CD14-positive monocyte (primary cell): ENCODE measurements at regions not wholly inside any gene's neighbourhood (a gene's known extent, or its start where the extent isn't known, plus 50 kb on each side); places are given as distances from the start of the nearest gene placed in this dataset.

Experiments used
- DNase-seq, 3 donors: peaks; one replicate each; pipeline ENCODE4 v3.0.0-alpha.2; 2011 to 2022
- H2AFZ ChIP-seq: 2 replicates; pipeline ENCODE4 v1.6.0; 2012; ENCODE audit warnings: mild to moderate bottlenecking, low read depth, low read length, inconsistent platforms; ENCODE audit not compliant: insufficient read depth, poor library complexity, severe bottlenecking
- H3K27ac ChIP-seq, 2 donors: 1 replicate in 1 of 2; 2 replicates in 1 of 2; pipeline ENCODE4 v1.5.1; 2012 to 2013; ENCODE audit warnings: low read length in 2 of 2, control low read depth in 1 of 2, inconsistent platforms in 1 of 2, low read depth in 1 of 2, mild to moderate bottlenecking in 1 of 2
- H3K27me3 ChIP-seq, 2 donors: one replicate each; pipeline versions ENCODE4 v1.6.0 to v1.6.1; 2011 to 2013; ENCODE audit warnings: low read length in 2 of 2; ENCODE audit not compliant: control insufficient read depth in 2 of 2, insufficient read depth in 2 of 2
- H3K36me3 ChIP-seq, 2 donors: replicated peaks in 1 of 2; 1 replicate in 1 of 2; 2 replicates in 1 of 2; pipeline versions ENCODE4 v1.5.1 to v1.6.1; 2012 to 2013; ENCODE audit warnings: low read length in 2 of 2, control low read depth in 1 of 2, inconsistent platforms in 1 of 2, mild to moderate bottlenecking in 1 of 2; ENCODE audit not compliant: insufficient read depth in 2 of 2, control insufficient read depth in 1 of 2
- H3K4me1 ChIP-seq, 2 donors: 1 replicate in 1 of 2; 2 replicates in 1 of 2; pipeline versions ENCODE4 v1.5.1 to v1.6.1; 2012 to 2013; ENCODE audit warnings: low read length in 2 of 2, control low read depth in 1 of 2, inconsistent platforms in 1 of 2, mild to moderate bottlenecking in 1 of 2, moderate library complexity in 1 of 2; ENCODE audit not compliant: insufficient read depth in 2 of 2, control insufficient read depth in 1 of 2
- H3K4me2 ChIP-seq: replicated peaks from 2 replicates; pipeline ENCODE3; 2012; ENCODE audit warnings: low read length, moderate library complexity, mild to moderate bottlenecking; ENCODE audit not compliant: poor library complexity, severe bottlenecking; ENCODE audit errors: extremely low read depth
- H3K4me3 ChIP-seq, 3 experiments: fragments of 200-600 bp in 1 of 3; sonication (generic) in 1 of 3; replicated peaks in 1 of 3; 1 replicate in 2 of 3; 2 replicates in 1 of 3; pipeline ENCODE4 v1.5.1; 2011 to 2013; ENCODE audit warnings: low read length in 3 of 3, mild to moderate bottlenecking in 3 of 3, control low read depth in 2 of 3, low read depth in 2 of 3, inconsistent platforms in 1 of 3, moderate library complexity in 1 of 3
- H3K79me2 ChIP-seq: 2 replicates; pipeline ENCODE4 v1.6.0; 2012; ENCODE audit warnings: mild to moderate bottlenecking, control low read depth, inconsistent platforms, low read length, moderate library complexity; ENCODE audit not compliant: insufficient read depth
- H3K9ac ChIP-seq: 2 replicates; pipeline ENCODE4 v1.6.0; 2017; ENCODE audit warnings: low read length, mild to moderate bottlenecking; ENCODE audit not compliant: insufficient read depth, poor library complexity, severe bottlenecking
- H3K9me3 ChIP-seq, 2 donors: replicated peaks in 1 of 2; 1 replicate in 1 of 2; 2 replicates in 1 of 2; pipeline versions ENCODE4 v1.5.1 to v1.6.1; 2012 to 2013; ENCODE audit warnings: low read length in 2 of 2, control low read depth in 1 of 2; ENCODE audit not compliant: control insufficient read depth in 1 of 2, insufficient read depth in 1 of 2
- H4K20me1 ChIP-seq: 2 replicates; pipeline ENCODE4 v1.6.0; 2012; ENCODE audit warnings: mild to moderate bottlenecking, low read length, control low read depth, moderate library complexity; ENCODE audit not compliant: insufficient read depth
- H3K27ac Mint-ChIP-seq, 7 donors: one replicate each; pipeline ENCODE4 v1.8.0; 2020; ENCODE audit warnings: mild to moderate bottlenecking in 7 of 7, mixed read lengths in 7 of 7, moderate library complexity in 6 of 7, inconsistent platforms in 2 of 7
- H3K27me3 Mint-ChIP-seq, 3 donors: one replicate each; pipeline ENCODE4 v1.8.0; 2021 to 2022; ENCODE audit warnings: low read depth in 3 of 3, mild to moderate bottlenecking in 3 of 3, mixed read lengths in 3 of 3, moderate library complexity in 3 of 3, inconsistent platforms in 1 of 3
- H3K36me3 Mint-ChIP-seq, 2 donors: one replicate each; pipeline ENCODE4 v1.8.0; 2020; ENCODE audit warnings: mixed read lengths in 2 of 2, inconsistent platforms in 1 of 2, mild to moderate bottlenecking in 1 of 2
- H3K4me1 Mint-ChIP-seq: one replicate; pipeline ENCODE4 v1.8.0; 2020; ENCODE audit warnings: mild to moderate bottlenecking, mixed read lengths
- H3K4me3 Mint-ChIP-seq, 2 donors: one replicate each; pipeline ENCODE4 v1.8.0; 2020; ENCODE audit warnings: mild to moderate bottlenecking in 2 of 2, mixed read lengths in 2 of 2, moderate library complexity in 1 of 2
- H3K9me3 Mint-ChIP-seq, 7 donors: one replicate each; pipeline ENCODE4 v1.8.0; 2020 to 2022; ENCODE audit warnings: mixed read lengths in 7 of 7, mild to moderate bottlenecking in 6 of 7, moderate library complexity in 6 of 7, inconsistent platforms in 2 of 7
- WGBS: methylation state at CpG from one replicate; pipeline ENCODE4 v1.1.5; 2013; ENCODE audit warnings: missing lambda C conversion rate; ENCODE audit not compliant: insufficient coverage; 5-methylcytosine and 5-hydroxymethylcytosine counted together
- intact Hi-C, 2 donors: fragments of 100-400 bp; cut with micrococcal nuclease; formaldehyde crosslinking; loops; one replicate each; pipeline versions ENCODE4 v1.15.0 to v1.15.1; 2023
- TF ChIP-seq, protein P1 (sequence below): fragments of 200-600 bp; IDR thresholded peaks from one replicate; pipeline ENCODE4 v1.8.0; 2022; ENCODE audit warnings: antibody characterized with exemption, mild to moderate bottlenecking

GRCh38 chr13:57874530-57874929 is 243.0 kb downstream of the PCDH17 start:
- Histone ChIP-seq H2AFZ (no peak overlapping the region), H3K79me2 (no peaks in the 10 kb centered on the region), H3K4me2 (no peak overlapping the region), H3K9ac (no peak overlapping the region), H3K9me3 (peaks cover 0 to 4% of the 10 kb centered on the region in 2 donors), H3K4me3 (no peak overlapping the region), H3K27me3 (no peaks in the 10 kb centered on the region), H3K4me1 (no peaks in the 10 kb centered on the region), H3K36me3 (no peaks in the 10 kb centered on the region), H4K20me1 (no peaks in the 10 kb centered on the region), H3K27ac (no peak overlapping the region)
- Mint-ChIP-seq H3K9me3 (peaks cover 0 to 8% (median 1%) of the 10 kb centered on the region in 7 donors), H3K27ac (no peak overlapping the region), H3K36me3 (no peaks in the 10 kb centered on the region), H3K4me1 (no peaks in the 10 kb centered on the region), H3K27me3 (no peaks in the 10 kb centered on the region), H3K4me3 (no peak overlapping the region)
- no peak for DNase-seq
- TF ChIP-seq, protein P1, sequence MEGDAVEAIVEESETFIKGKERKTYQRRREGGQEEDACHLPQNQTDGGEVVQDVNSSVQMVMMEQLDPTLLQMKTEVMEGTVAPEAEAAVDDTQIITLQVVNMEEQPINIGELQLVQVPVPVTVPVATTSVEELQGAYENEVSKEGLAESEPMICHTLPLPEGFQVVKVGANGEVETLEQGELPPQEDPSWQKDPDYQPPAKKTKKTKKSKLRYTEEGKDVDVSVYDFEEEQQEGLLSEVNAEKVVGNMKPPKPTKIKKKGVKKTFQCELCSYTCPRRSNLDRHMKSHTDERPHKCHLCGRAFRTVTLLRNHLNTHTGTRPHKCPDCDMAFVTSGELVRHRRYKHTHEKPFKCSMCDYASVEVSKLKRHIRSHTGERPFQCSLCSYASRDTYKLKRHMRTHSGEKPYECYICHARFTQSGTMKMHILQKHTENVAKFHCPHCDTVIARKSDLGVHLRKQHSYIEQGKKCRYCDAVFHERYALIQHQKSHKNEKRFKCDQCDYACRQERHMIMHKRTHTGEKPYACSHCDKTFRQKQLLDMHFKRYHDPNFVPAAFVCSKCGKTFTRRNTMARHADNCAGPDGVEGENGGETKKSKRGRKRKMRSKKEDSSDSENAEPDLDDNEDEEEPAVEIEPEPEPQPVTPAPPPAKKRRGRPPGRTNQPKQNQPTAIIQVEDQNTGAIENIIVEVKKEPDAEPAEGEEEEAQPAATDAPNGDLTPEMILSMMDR, result no peak
- 100% methylated on average over 1 of the region's 3 CpGs for WGBS
- intact Hi-C loops, result no loop called here

GRCh38 chr13:57877601-57878000 is 246.1 kb downstream of the PCDH17 start:
- DNase-seq, result no peak
- H3K36me3 Mint-ChIP-seq, result no peaks in the 10 kb centered on the region
- Histone ChIP-seq H3K27me3 (no peaks in the 10 kb centered on the region), H3K27ac (no peak overlapping the region), H3K9ac (no peak overlapping the region), H3K4me3 (no peak overlapping the region), H3K79me2 (no peaks in the 10 kb centered on the region), H3K36me3 (no peaks in the 10 kb centered on the region), H3K4me1 (no peaks in the 10 kb centered on the region), H3K9me3 (peaks cover 0 to 4% of the 10 kb centered on the region in 2 donors), H3K4me2 (no peak overlapping the region), H2AFZ (no peak overlapping the region), H4K20me1 (no peaks in the 10 kb centered on the region)
- H3K9me3 Mint-ChIP-seq, result peaks cover 0 to 9% (median 0%) of the 10 kb centered on the region in 7 donors
- TF ChIP-seq, protein P1, result no peak
- WGBS, result no CpG with 5 or more reads among the region's 2 CpGs
- H3K4me3 Mint-ChIP-seq, result no peak overlapping the region
- no peak overlapping the region for H3K27ac Mint-ChIP-seq
- no peaks in the 10 kb centered on the region for H3K27me3 Mint-ChIP-seq
- intact Hi-C loops, result no loop called here
- H3K4me1 Mint-ChIP-seq, result no peaks in the 10 kb centered on the region
